GM19238 (cell line): ENCODE measurements at regions not wholly inside any gene's neighbourhood (a gene's known extent, or its start where the extent isn't known, plus 50 kb on each side); places are given as distances from the start of the nearest gene placed in this dataset.

ENCODE experiments used
- DNase-seq: peaks from one replicate; pipeline ENCODE4 v3.0.0; 2011; ENCODE audit warnings: low spot score; ENCODE audit not compliant: insufficient read length

- DNase-seq: no peak
Measured at GRCh38 chr1:30043256-30043655, 680.1 kb downstream of the MATN1 start.

GRCh38 chr1:30042438-30043147, 680.8 kb downstream of the MATN1 start:
- DNase-seq: no peak

- DNase-seq: no peak
Measured at GRCh38 chr1:30041741-30042437, 681.5 kb downstream of the MATN1 start.

GRCh38 chr1:30040081-30041019, 683.0 kb downstream of the MATN1 start:
- no peak for DNase-seq

- DNase-seq: no peak
Measured at GRCh38 chr1:30039354-30040080, 683.9 kb downstream of the MATN1 start.

GRCh38 chr1:30038134-30039025, 685.0 kb downstream of the MATN1 start:
- no peak for DNase-seq

GRCh38 chr1:30037251-30038118, 685.9 kb downstream of the MATN1 start:
- DNase-seq: no peak

- DNase-seq: no peak
Measured at GRCh38 chr1:30036666-30037065, 686.7 kb downstream of the MATN1 start.

- no peak for DNase-seq
Measured at GRCh38 chr1:30036229-30036547, 687.2 kb downstream of the MATN1 start.

GRCh38 chr1:30035522-30036228, 687.7 kb downstream of the MATN1 start:
- no peak for DNase-seq

GRCh38 chr1:30034627-30035521, 688.5 kb downstream of the MATN1 start:
- no peak for DNase-seq

GRCh38 chr1:30034105-30034626, 689.2 kb downstream of the MATN1 start:
- DNase-seq: no peak

GRCh38 chr1:30033256-30034104, 689.9 kb downstream of the MATN1 start:
- DNase-seq: no peak

GRCh38 chr1:30032302-30032701, 691.1 kb downstream of the MATN1 start:
- no peak for DNase-seq

- no peak for DNase-seq
Measured at GRCh38 chr1:30029677-30030076, 693.7 kb downstream of the MATN1 start.

- no peak for DNase-seq
Measured at GRCh38 chr1:30028939-30029338, 694.4 kb downstream of the MATN1 start.

- DNase-seq: no peak
Measured at GRCh38 chr1:30028283-30028682, 695.1 kb downstream of the MATN1 start.
